ENCODE measurements at regions not wholly inside any gene's neighbourhood (a gene's known extent, or its start where the extent isn't known, plus 50 kb on each side); places are given as distances from the start of the nearest gene placed in this dataset.

- no peak for DNase-seq
Observed at GRCh38 chr9:79115176-79115575, 456.6 kb upstream of the TLE4 start.

DNA sequence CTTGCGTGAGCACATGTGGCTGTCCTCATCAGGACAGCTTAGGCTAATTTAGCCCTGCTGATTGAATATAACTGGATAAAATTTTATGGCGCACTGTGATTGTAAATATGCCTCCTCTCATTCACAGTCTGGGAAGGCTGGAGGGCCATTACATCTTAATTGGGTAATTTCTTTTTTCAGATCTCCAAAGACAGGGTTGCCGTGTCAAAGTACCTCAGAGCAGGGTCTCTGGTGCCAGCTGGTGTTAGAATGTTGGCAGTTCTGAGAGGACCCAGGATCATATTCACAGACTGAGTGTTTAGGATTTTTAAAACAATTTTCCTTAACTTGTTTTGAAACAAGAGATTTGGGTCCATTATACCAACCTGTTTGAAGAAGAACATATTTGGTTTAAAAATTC lies 455.7 kb upstream of the TLE4 start:
- no peak for DNase-seq

DNA sequence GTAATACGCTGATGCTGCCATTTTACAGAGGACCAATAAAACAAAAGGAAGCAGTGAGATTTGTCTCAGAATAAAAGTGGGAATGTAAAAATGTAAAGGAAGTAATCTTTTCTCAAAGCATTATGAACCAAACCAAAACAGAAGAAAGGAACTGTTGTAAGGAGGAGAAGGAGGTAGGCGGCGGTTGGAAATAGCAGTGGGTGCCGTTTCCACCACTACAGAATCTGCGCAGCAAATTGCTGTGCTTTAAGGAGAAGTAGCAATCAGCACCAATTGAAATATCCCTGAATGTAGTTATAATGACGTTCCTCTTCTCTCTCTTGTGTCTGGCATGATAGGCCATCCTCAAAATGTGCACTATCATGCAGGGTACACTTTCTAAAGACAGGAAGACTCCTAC lies 455.1 kb upstream of the TLE4 start:
- DNase-seq: no peak

DNA sequence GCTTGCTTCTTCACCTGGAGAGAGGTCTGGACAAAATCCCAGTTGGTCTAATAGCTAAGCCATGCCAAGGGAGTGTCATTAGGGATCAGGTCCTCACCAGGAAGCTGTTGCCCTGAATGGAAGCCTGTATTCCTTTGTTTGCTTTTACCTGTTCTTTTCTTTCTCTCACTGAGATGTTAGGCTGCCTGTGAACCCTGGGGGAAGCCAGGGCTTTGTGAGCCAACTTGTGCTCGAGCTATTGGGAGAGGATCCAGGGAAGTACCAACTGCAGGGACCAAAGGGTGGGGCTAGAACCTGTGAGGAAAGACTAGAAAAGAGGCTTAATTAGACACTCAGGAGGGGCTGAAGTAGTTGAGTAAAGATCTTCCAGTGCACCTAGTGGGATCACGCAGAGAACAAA lies 451.2 kb upstream of the TLE4 start:
- DNase-seq: no peak

DNA sequence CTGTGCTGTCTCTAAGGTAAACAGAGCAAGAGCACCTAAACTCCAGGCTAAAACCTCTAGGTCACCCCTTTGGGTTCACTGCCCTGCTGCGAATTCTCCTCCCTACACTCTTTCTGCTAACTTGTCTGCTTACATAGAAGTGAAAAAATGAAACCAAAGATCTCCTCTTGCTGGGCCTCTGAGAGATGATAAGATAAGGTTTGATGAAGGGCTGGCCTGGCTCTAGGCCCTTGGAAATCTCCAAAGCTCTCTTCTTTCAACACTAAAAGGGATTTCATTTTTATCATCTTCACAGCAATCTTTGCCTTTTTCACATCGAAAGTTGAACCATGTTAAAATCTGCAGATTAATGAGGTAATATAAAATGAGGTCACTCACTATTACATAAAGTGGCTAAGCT lies 450.8 kb upstream of the TLE4 start:
- DNase-seq: no peak

DNA sequence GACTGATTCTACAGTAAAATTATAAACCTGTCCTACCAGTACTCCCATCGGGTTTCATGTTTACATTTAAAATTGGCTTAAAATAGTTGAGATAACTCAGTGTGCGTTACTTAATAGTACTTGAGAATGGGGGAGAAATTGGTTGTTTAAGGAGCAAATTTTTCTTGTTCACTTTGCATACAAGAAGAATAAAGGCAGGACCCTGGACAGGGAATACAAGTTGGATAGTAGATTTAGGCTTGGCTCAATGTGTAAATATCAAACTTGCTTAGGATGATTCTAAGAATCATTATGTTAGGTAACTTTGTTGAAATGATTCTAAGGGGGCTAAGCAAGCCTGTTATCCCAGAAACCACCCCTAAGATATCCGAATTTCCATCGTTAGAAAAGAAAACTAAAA lies 448.4 kb upstream of the TLE4 start:
- no peak for DNase-seq

GRCh38 chr9:79127661-79128060 lies 444.1 kb upstream of the TLE4 start:
- DNase-seq: no peak

DNA sequence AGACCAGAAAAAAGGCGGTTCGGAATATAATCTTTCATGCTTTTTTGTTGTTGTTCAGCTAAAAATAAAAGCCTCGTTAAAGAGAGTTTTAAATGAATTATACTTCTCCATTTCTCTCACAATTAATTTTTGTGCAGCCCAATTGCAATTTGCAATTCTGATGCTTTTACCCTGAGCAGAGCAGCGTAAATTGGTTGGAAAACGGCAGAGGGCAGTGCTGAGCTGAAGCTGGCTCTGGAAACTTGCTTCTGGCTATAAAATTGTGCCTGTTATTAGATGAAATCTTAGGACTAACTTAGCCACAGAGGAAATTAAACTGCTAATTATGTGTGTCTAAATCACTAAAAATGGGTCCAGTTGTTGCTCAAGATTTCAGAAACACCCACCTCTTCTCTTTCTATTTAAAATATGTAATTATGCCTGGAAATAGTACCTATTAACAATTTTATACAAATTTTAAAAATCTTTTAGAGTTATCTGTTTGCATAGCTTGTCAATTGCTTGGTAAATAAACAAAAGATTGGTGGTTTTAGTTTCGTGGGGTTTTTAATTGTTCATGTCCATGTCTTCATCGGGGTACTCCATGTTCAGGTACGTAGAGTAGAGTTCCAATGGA lies 441.8 kb upstream of the TLE4 start:
- DNase-seq: peak; percentile 59

DNA sequence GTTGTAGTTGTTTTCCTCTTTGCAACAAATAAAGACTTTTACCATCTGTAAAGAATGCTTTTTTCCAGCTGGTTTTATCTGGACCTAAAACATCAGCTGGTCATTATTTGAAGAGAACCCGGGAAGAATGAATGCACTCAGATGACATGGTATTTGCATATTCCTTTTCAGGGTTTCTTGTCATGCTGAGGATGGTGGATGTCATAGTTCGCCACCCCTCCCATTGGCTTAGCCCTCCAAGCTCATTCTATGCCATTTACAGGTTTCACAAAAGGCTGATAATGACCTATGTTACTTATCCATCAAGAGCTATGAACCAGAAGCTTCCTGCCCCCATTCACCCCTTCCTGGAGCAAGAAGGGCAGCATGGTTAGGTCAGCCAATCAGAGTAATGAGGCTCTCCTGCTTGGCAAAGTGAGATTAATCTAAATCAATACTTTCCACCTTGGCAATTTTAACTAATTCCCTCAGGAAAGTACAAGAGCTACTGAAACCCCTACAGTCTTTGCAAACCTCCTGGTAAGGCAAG lies 440.5 kb upstream of the TLE4 start:
- no peak for DNase-seq

DNA sequence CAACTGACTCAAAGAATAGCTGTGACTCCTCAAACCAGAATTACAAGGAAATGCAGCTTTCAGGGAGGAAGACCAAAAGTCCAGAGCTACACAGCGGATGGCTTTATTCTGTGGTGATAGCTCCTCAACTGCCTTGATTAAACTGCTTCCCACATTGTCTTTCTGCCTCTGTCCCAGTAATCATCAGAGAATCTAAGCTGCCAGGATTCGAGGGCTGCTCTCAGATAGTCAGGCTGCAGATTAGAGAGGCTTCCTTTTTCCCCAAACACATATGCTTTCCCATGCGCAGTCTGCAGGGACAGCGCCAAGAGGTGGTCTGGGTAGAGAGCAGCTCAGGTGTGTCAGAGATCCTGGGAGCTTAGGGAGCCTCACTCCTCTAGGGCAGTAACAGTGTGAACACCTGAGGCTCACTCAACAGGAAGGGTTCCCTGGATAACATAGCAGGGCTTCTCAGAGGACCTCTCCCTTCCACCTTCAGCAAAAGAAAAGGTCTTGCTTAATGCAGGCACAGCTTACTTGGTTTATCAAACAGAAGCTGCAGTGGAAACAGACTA lies 439.9 kb upstream of the TLE4 start:
- DNase-seq: no peak

DNA sequence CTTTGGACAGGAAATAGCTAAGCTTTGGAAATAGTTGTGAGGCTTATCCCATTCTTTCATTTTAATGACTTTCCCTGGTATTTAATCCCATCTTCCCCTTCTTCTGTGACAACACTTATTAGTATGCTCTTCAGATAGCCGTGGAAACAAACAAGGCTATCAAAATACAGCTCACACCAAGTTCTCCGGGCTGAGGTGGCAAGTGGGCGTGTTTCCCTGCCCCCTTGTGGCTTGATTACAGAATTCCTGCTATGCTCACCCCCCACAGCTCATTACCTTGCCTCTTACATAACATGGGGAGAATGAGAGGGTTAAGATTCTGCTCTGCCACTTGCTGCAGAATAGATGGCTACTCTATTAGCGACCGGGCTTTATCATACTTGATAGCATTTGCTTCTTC lies 437.1 kb upstream of the TLE4 start:
- DNase-seq: no peak

GRCh38 chr9:79135681-79136415 lies 435.9 kb upstream of the TLE4 start:
- DNase-seq: no peak

DNA sequence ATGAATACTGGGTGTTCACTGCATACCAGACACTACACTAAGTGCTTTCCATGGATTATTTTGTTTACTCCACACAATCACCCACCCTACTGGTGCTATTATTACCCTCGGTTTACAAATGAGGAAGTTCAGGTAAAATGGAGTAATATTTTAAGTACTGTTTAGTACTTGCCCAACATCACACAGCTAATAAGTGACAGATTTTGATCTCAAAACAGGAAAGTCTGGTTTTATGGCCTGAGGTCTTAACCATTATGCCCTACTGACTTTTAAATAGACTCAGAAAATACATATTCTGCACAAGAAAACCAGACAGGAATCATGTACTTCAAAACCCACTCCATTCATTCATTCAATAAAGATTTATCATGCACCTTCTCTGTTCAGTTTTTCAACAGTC lies 431.0 kb upstream of the TLE4 start:
- DNase-seq: no peak

GRCh38 chr9:79143211-79143610 lies 428.6 kb upstream of the TLE4 start:
- no peak for DNase-seq

GRCh38 chr9:79145442-79145841 lies 426.3 kb upstream of the TLE4 start:
- DNase-seq: no peak

GRCh38 chr9:79149585-79149984 lies 422.2 kb upstream of the TLE4 start:
- no peak for DNase-seq

GRCh38 chr9:79151791-79152190 lies 420.0 kb upstream of the TLE4 start:
- no peak for DNase-seq

GRCh38 chr9:79152306-79152705 lies 419.5 kb upstream of the TLE4 start:
- no peak for DNase-seq

- DNase-seq: no peak
Observed at GRCh38 chr9:79154806-79155205, 417.0 kb upstream of the TLE4 start.

DNA sequence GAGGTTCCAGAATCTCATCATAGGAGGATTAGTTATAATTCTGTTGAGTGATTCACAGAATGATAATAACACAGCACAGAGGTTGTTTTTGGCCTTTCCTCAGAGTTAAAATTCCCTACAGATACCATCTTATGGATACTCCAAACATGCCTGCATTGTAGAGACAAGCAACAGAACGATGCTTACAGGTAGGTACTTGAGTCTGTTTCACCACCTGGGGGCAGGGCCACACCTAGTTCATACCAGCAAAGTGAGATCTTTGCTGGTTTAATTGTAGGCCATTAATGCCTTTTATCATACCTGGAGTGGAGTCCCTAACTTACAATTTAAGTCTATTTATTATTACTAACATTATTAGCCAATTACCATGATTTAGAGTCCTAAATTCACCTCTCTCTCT lies 416.5 kb upstream of the TLE4 start:
- DNase-seq: no peak

- no peak for DNase-seq
Observed at GRCh38 chr9:79163544-79163943, 408.2 kb upstream of the TLE4 start.

GRCh38 chr9:79164406-79164805 lies 407.4 kb upstream of the TLE4 start:
- DNase-seq: no peak

DNA sequence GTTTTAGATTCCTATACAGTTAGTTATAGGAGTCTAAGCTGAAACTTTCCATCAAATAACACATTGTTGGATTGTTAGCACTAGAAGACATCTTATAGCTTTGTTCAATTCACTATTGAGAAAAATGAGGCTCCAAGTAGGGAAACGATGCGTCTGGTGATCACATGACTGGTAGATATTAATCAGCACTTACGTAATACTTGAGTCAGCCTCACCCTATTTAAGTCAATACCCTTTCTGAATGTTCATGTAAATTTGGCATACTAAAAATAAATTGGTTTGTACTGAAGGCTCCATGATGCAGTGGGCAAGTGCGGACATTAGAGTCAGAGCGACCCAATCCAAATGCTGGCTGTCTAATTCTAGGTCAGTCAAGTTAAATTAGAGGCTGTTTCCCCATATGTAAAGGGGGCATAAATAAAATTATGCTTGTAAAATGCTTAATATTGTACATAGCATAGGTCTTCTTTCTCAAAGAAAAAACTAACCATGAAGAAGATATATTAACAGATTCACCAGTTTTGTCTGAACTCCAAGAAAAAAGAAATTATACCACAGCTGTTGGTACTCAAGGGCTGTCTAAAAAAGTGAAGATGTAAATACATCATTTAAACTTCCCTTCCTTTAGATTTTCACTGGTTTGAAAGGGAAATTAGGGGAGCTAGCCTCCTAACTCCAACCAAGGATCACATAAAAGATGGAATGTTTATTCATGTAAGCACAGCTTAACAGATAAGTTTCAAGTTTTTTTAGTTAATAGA lies 406.6 kb upstream of the TLE4 start:
- DNase-seq: no peak

DNA sequence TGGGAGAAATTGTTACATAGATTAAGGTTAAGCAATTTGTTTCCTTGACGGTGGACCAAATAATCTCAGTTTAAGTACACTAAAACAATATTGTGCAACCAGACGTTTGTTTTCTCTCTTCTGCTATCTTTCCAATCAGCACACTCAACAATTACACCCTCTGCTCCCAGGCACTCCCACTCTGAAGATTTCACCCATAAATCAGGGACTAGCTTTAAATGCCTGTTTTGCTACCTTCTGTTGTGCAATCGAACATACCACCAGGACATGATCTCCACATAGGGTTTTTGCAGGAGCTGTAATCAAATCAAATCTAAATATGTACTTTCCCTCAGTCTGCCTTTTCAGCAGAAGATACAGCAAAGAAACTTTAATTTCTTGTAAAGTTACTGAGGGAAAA lies 405.8 kb upstream of the TLE4 start:
- no peak for DNase-seq
